GM12878 (cell line): ENCODE measurements at regions not wholly inside any gene's neighbourhood (a gene's known extent, or its start where the extent isn't known, plus 50 kb on each side); places are given as distances from the start of the nearest gene placed in this dataset.

Experiments
- ATAC-seq: fragments of 200-7000 bp; cut with Tn5 transposase; 3 replicates; pipeline ENCODE4 v1.9.1; 2020; ENCODE audit warnings: mild to moderate bottlenecking, moderate library complexity
- BruUV-seq: library from RNA; stranded (reverse); fragments of 400-500 nt; replicated peaks from 2 replicates; lab custom pipeline; 2021; lab: Mats Ljungman, UMichigan
- CTCF ChIA-PET: fragments of 300-600 bp; sonication (Branson Sonifier 250); formaldehyde crosslinking; extraction: SDS; loops from one replicate; lab custom pipeline; 2021; ENCODE audit warnings: inconsistent platforms; lab: Yijun Ruan, JAX
- POLR2A ChIA-PET: fragments of 350-600 bp; formaldehyde crosslinking; extraction: SDS; loops from one replicate; lab custom pipeline; 2021; ENCODE audit warnings: inconsistent platforms; lab: Charles Lee
- RAD21 ChIA-PET: fragments of 300-600 bp; sonication (Branson Sonifier 250); formaldehyde crosslinking; loops from one replicate; lab custom pipeline; 2023; ENCODE audit warnings: antibody characterized with exemption; ENCODE audit not compliant: unreplicated experiment; lab: Charles Lee
- SMC1A ChIA-PET: fragments of 300-600 bp; sonication (Branson Sonifier 250); formaldehyde crosslinking; loops from one replicate; lab custom pipeline; 2023; ENCODE audit not compliant: unreplicated experiment, uncharacterized antibody; lab: Charles Lee
- DNase-seq: peaks from one replicate; pipeline ENCODE4 v3.0.0-alpha.2; 2011; ENCODE audit warnings: low read depth, low spot score
- FAIRE-seq: peaks from 3 replicates; lab custom pipeline; 2011; peaks lifted over from hg19 to GRCh38; lab: Jason Lieb, UNC
- H2AFZ ChIP-seq: 2 replicates; pipeline ENCODE4 v1.6.0; 2011; ENCODE audit warnings: low read depth, low read length, control low read depth; ENCODE audit not compliant: control insufficient read depth
- H3K27ac ChIP-seq: 2 replicates; pipeline ENCODE4 v1.5.1; 2011; ENCODE audit warnings: control low read depth; ENCODE audit not compliant: control insufficient read depth, insufficient read depth
- H3K27me3 ChIP-seq, 2 experiments: replicated peaks in 1 of 2; 2 replicates each; pipeline versions ENCODE4 v1.6.0 to v1.6.1; 2011; ENCODE audit warnings: low read length in 1 of 2; ENCODE audit not compliant: control insufficient read depth in 2 of 2, insufficient read depth in 2 of 2
- H3K36me3 ChIP-seq, 2 experiments: 2 replicates each; pipeline ENCODE4 v1.5.1; 2011; ENCODE audit warnings: low read length in 1 of 2; ENCODE audit not compliant: control insufficient read depth in 2 of 2, insufficient read depth in 2 of 2
- H3K4me1 ChIP-seq: 2 replicates; pipeline ENCODE4 v1.6.1; 2011; ENCODE audit warnings: mild to moderate bottlenecking, low read length, moderate library complexity, mixed read lengths; ENCODE audit not compliant: control insufficient read depth, insufficient read depth
- H3K4me2 ChIP-seq: 2 replicates; pipeline ENCODE4 v1.6.0; 2011; ENCODE audit warnings: control low read depth; ENCODE audit not compliant: control insufficient read depth, insufficient read depth
- H3K4me3 ChIP-seq: fragments of 200-600 bp; sonication (generic); 2 replicates; pipeline ENCODE4 v1.5.1; 2016
- H3K79me2 ChIP-seq: 2 replicates; pipeline ENCODE4 v1.6.0; 2011; ENCODE audit warnings: low read length; ENCODE audit not compliant: control insufficient read depth, insufficient read depth
- H3K9ac ChIP-seq: 2 replicates; pipeline ENCODE4 v1.8.0; 2011; ENCODE audit warnings: low read length, control low read depth, mixed read lengths; ENCODE audit not compliant: control insufficient read depth, insufficient read depth
- H3K9me3 ChIP-seq: replicated peaks from 3 replicates; pipeline ENCODE4 v1.5.1; 2011; ENCODE audit warnings: mild to moderate bottlenecking, low read length; ENCODE audit not compliant: control insufficient read depth, insufficient read depth
- H4K20me1 ChIP-seq: 2 replicates; pipeline ENCODE4 v1.6.0; 2011; ENCODE audit not compliant: control insufficient read depth, insufficient read depth
- BRCA1 ChIP-seq: IDR thresholded peaks from 2 replicates; pipeline ENCODE4 v1.6.1; 2011; ENCODE audit warnings: low read depth, low read length, improper control_type of control experiment
- ESRRA ChIP-seq: IDR thresholded peaks from 2 replicates; pipeline ENCODE4 v1.6.1; 2012; ENCODE audit warnings: mild to moderate bottlenecking, low read length, improper control_type of control experiment
- HCFC1 ChIP-seq: fragments of 150-350 bp; IDR thresholded peaks from 2 replicates; pipeline ENCODE4 v1.6.1; 2014; ENCODE audit warnings: low read length
- HSF1 ChIP-seq: fragments of 150-350 bp; IDR thresholded peaks from 2 replicates; pipeline ENCODE4 v1.6.1; 2014; ENCODE audit warnings: mild to moderate bottlenecking, low read depth, low read length
- IKZF2 ChIP-seq, 2 experiments: fragments of 450-650 bp; IDR thresholded peaks; 2 replicates each; pipeline ENCODE4 v1.6.1; 2017; ENCODE audit warnings: mild to moderate bottlenecking in 2 of 2, moderate library complexity in 2 of 2
- JUNB ChIP-seq: IDR thresholded peaks from 2 replicates; pipeline ENCODE4 v1.6.1; 2016; ENCODE audit warnings: antibody characterized with exemption, mild to moderate bottlenecking
- MAX ChIP-seq: IDR thresholded peaks from 2 replicates; pipeline ENCODE4 v1.6.1; 2012; ENCODE audit warnings: low read depth, low read length, improper control_type of control experiment
- MEF2A ChIP-seq: IDR thresholded peaks from 2 replicates; pipeline ENCODE4 v1.6.1; 2011; ENCODE audit warnings: low read depth, mild to moderate bottlenecking, low read length, moderate library complexity; ENCODE audit not compliant: insufficient read depth
- NFIC ChIP-seq: IDR thresholded peaks from 2 replicates; pipeline ENCODE4 v1.6.1; 2012; ENCODE audit warnings: low read depth, mild to moderate bottlenecking, inconsistent platforms, low read length, moderate library complexity
- POLR2A ChIP-seq: IDR thresholded peaks from 2 replicates; pipeline ENCODE4 v1.6.1; 2011; ENCODE audit warnings: low read depth, mild to moderate bottlenecking, low read length
- POLR2AphosphoS5 ChIP-seq: IDR thresholded peaks from 2 replicates; pipeline ENCODE4 v1.6.1; 2011; ENCODE audit warnings: mild to moderate bottlenecking, low read length, inconsistent platforms
- RFX5 ChIP-seq: IDR thresholded peaks from 2 replicates; pipeline ENCODE4 v1.6.1; 2011; ENCODE audit warnings: low read depth, low read length, improper control_type of control experiment
- RUNX3 ChIP-seq: IDR thresholded peaks from 2 replicates; pipeline ENCODE4 v1.6.1; 2012; ENCODE audit warnings: low read length, inconsistent platforms
- SMAD1 ChIP-seq: fragments of 450-650 bp; IDR thresholded peaks from 2 replicates; pipeline ENCODE4 v1.6.1; 2018; ENCODE audit warnings: mild to moderate bottlenecking, low read depth; ENCODE audit not compliant: partially characterized antibody
- SMAD5 ChIP-seq: IDR thresholded peaks from 2 replicates; pipeline ENCODE4 v1.6.1; 2016; ENCODE audit warnings: antibody characterized with exemption, low read depth
- STAT3 ChIP-seq: IDR thresholded peaks from 2 replicates; pipeline ENCODE4 v1.6.1; 2011; ENCODE audit warnings: low read depth, low read length, improper control_type of control experiment
- TCF7 ChIP-seq: IDR thresholded peaks from 2 replicates; pipeline ENCODE4 v1.6.1; 2014; ENCODE audit warnings: antibody characterized with exemption, borderline replicate concordance
- ZNF592 ChIP-seq: fragments of 450-650 bp; IDR thresholded peaks from 2 replicates; pipeline ENCODE4 v1.6.1; 2017; ENCODE audit warnings: mild to moderate bottlenecking, moderate library complexity
- WGBS: methylation state at CpG from one replicate; pipeline ENCODE4 v1.1.6; 2016; ENCODE audit warnings: low lambda C conversion rate; ENCODE audit not compliant: insufficient replicate concordance, insufficient coverage; ENCODE audit errors: missing lambda C conversion rate; 5-methylcytosine and 5-hydroxymethylcytosine counted together
- in situ Hi-C: fragments of 300-500 bp; cut with MboI; formaldehyde crosslinking; loops from 9 replicates; pipeline ENCODE4 v1.14.3; 2018; ENCODE audit warnings: mixed read lengths
- intact Hi-C: fragments of 100-400 bp; cut with micrococcal nuclease; formaldehyde crosslinking; loops from one replicate; pipeline ENCODE4 v1.14.2; 2022; ENCODE audit not compliant: unreplicated experiment

GRCh38 chr12:45577844-45578399, 151.6 kb upstream of the ARID2 start:
- in situ Hi-C loops: no loop called here
- POLR2A ChIA-PET: no interaction called here
- TF ChIP-seq RFX5 (no peak), TCF7 (0 out of 2 replicates have a peak, but pooled peaks have one; percentile 15), ZNF592 (no peak), SMAD5 (no peak), BRCA1 (no peak), MEF2A (peak; percentile 84), POLR2A (no peak), RUNX3 (peak; percentile 67), NFIC (peak; percentile 42; the same call in 1 of the 2 replicates), JUNB (peak; percentile 78), IKZF2 (IDR thresholded peaks at IDR 0.05) (no peak), HCFC1 (no peak), SMAD1 (no peak), HSF1 (no peak), POLR2AphosphoS5 (no peak), MAX (no peak), STAT3 (no peak), ESRRA (no peak)

More at GRCh38 chr12:45577844-45578399, 151.6 kb upstream of the ARID2 start:
- BruUV-seq: no TSS peak
- Histone ChIP-seq H3K9me3 (no peaks in the 10 kb centered on the region), H2AFZ (no peak overlapping the region), H3K4me1 (peaks cover 30% of the 10 kb centered on the region), H3K27ac (no peak overlapping the region), H4K20me1 (no peaks in the 10 kb centered on the region), H3K36me3 (no peaks in the 10 kb centered on the region), H3K4me3 (no peak overlapping the region), H3K4me2 (peak overlapping the region; percentile 59; the same call in 1 of the 2 replicates), H3K9ac (no peak overlapping the region), H3K27me3 (peaks cover 0 to 1% of the 10 kb centered on the region in 2 experiments; a peak in 1 of 4 replicates), H3K79me2 (no peaks in the 10 kb centered on the region)
- CTCF ChIA-PET: interaction anchor here (0.9 kb wide), 1 partner anchor 150 kb away, joined by 4 read pairs; no protein-coding TSS in a partner anchor
- intact Hi-C loops: loop anchor here (10.0 kb wide), 1 partner anchor 147 kb away; the partner anchor contains the start of gene ARID2
- peak; percentile 56 for ATAC-seq
- no peak for FAIRE-seq
- SMC1A ChIA-PET: interaction anchor here (1.0 to 1.5 kb wide), 3 partner anchors 34 to 92 kb away, joined by 3 to 7 read pairs (median 4); no protein-coding TSS in a partner anchor
- RAD21 ChIA-PET: no interaction called here
- WGBS: 100% methylated on average over 3 of the region's 3 CpGs
- DNase-seq: no peak
